A673 (cell line): ENCODE measurements at regions not wholly inside any gene's neighbourhood (a gene's known extent, or its start where the extent isn't known, plus 50 kb on each side); places are given as distances from the start of the nearest gene placed in this dataset.

ENCODE experiments used
- EZH2 ChIP-seq: fragments of 200-600 bp; sonication (generic); IDR thresholded peaks from 2 replicates; pipeline ENCODE4 v1.6.1; 2017; ENCODE audit warnings: borderline replicate concordance, low read depth, mild to moderate bottlenecking, mixed read lengths, antibody characterized with exemption, low read length; ENCODE audit not compliant: poor library complexity, severe bottlenecking
- TF ChIP-seq, protein P1 (sequence below): fragments of 300-800, 200-600 bp; sonication (generic); conservative IDR thresholded peaks from 2 replicates; pipeline ENCODE4 v1.5.1; 2017; ENCODE audit warnings: low read depth, mild to moderate bottlenecking, antibody characterized with exemption, low read length, moderate library complexity, mixed read lengths

DNA sequence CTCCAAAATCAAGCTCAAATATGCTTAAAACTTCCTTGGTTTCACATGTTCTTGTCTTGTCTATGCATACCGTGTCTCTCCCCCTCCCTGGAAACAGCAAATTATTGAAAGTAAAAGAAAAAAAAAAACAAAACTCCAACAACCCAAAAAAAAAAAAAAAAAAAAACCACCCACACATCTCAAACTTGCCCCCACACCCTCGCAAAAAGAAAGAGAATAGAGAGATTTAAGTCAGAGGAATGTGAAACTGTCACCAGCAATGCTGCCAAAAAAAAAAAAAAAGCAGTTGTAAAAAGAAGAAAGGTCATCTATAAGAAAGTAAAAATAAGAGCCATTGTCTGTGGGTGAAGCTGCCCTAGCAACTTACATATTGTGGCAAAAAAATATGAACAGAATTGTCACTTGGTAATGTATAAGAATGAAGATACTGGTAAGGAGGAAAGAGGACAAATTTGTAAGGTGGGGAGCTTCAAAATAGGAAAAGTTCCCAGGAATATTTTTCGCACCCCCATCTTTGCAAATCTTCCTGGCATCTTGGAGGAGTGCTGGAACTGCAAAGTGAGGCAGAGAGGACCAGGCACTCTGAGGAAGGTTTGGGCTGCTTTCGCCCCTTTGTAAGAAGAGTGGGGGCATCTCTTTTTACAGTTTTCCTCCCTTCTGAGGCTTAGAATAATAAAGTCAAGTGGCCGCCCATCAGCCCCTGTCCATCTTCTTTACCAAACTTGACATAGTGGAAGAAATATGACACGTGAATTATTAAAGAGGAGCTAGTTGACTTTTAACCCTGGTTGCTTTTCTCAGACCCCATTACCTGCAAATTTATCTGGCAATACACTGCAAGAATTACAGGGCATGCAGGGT lies 81.8 kb downstream of the NR2F2 start:
- TF ChIP-seq, protein P1, sequence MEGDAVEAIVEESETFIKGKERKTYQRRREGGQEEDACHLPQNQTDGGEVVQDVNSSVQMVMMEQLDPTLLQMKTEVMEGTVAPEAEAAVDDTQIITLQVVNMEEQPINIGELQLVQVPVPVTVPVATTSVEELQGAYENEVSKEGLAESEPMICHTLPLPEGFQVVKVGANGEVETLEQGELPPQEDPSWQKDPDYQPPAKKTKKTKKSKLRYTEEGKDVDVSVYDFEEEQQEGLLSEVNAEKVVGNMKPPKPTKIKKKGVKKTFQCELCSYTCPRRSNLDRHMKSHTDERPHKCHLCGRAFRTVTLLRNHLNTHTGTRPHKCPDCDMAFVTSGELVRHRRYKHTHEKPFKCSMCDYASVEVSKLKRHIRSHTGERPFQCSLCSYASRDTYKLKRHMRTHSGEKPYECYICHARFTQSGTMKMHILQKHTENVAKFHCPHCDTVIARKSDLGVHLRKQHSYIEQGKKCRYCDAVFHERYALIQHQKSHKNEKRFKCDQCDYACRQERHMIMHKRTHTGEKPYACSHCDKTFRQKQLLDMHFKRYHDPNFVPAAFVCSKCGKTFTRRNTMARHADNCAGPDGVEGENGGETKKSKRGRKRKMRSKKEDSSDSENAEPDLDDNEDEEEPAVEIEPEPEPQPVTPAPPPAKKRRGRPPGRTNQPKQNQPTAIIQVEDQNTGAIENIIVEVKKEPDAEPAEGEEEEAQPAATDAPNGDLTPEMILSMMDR: no peak
- no peak for TF ChIP-seq EZH2
